GM19463 (cell line): ENCODE measurements at regions not wholly inside any gene's neighbourhood (a gene's known extent, or its start where the extent isn't known, plus 50 kb on each side); places are given as distances from the start of the nearest gene placed in this dataset.

Experiments used
- ATAC-seq: cut with Tn5 transposase; IDR thresholded peaks from one replicate; pipeline ENCODE4 v1.9.1; 2021; ENCODE audit warnings: mild to moderate bottlenecking, moderate library complexity; ENCODE audit not compliant: unreplicated experiment

- no peak for ATAC-seq
These were observed 523.8 kb upstream of the CPEB2 start for GRCh38 chr4:14478504-14478903.

DNA sequence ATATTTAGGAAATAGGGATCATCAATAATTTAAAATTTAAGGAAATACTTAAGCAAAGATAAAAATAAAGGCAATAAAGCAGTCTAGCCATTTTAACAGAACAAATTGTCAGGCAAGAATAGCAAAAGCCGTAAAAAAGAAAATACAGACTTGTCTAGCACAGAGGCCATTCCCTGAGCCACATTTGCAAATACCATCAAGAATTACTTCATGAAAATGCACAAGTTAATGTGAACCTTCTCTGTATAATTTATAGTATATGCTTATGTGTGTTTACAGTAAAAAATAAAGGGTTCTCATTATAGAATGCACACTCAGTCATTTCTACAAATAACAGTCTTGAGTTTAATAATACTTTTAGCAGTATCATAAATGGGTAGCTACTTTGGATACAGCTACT, 505.9 kb upstream of the CPEB2 start:
- ATAC-seq, result no peak

- ATAC-seq, result no peak
These were observed 505.3 kb upstream of the CPEB2 start for GRCh38 chr4:14496969-14497368.

GRCh38 chr4:14504162-14504561, 498.1 kb upstream of the CPEB2 start:
- no peak for ATAC-seq

DNA sequence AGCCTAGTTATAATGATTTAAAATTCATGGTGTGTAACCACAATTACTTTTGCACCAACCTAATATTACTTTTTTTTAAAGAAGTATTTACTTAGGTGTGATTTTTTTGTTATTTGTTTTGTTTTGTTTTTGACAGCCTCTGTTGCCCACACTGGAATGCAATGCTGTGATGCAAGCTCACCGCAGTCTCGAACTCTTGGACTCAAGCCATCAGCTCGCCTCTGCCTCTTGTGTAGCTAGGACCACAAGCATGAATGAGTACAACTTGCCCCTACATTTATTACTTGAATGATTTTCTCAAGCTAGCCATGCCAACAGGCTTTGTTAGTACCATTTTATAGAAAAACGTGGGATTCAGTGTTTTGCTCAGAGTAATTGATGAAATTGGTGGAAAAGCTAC, 488.8 kb upstream of the CPEB2 start:
- no peak for ATAC-seq

- no peak for ATAC-seq
These were observed 486.7 kb upstream of the CPEB2 start for GRCh38 chr4:14515556-14515955.

- no peak for ATAC-seq
These were observed 484.1 kb upstream of the CPEB2 start for GRCh38 chr4:14518136-14518535.

DNA sequence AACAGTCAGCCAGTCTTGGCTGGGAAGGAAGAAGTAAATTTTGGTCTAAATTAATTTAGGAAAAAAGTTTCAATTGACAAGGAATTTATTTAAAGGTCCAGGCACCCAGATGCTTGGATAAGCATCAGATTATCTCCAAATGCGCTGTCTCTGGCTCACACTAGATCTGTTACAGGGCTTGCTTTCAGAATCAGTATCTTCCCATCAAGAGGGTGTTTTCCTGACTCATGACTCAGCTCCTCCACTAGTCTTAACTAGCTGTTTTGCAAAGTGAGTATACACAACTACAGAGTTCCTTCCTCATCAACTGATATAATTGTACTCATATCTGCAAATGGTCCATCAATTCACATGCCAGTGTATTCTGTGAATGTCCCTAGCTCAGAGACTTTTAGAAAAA, 482.1 kb upstream of the CPEB2 start:
- no peak for ATAC-seq

DNA sequence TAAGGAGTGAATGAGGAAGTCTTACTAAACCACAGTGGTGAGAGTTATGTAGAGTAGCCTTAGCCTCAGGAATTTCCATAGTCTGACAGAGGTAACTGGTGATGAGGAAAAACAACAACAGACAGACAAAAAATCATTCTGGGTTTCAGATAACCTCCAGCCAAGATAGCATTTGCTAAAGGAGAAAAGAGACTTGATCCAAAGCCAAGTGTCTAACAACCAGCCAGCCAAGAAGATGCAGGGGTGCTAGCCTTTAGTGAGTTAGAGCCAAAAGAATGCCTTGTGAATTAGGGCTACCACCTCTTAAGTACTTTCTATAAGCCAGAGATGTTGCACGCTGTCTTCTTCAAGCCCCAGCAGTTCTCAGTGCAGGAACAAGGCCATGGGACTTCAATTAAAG, 478.0 kb upstream of the CPEB2 start:
- no peak for ATAC-seq

GRCh38 chr4:14528918-14529317, 473.4 kb upstream of the CPEB2 start:
- no peak for ATAC-seq

DNA sequence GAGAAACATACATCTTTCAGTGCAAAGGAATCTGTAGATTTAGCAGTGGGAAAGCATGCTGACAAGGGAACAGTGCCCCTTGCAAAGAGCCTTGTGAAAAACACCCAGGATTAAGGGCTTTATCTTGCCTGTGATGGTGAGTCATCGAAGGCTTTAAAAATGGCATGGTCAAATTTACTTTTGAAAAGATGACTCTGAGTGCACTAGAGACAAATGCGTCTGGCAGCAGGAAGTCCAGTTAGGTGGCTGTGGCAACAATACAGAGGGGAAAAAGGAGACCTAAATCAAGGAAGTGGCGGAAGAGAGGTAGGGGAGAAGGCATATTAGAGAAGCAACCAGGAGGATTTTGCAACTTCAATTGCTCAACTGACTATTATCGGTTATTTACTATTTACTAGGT, 472.6 kb upstream of the CPEB2 start:
- no peak for ATAC-seq

DNA sequence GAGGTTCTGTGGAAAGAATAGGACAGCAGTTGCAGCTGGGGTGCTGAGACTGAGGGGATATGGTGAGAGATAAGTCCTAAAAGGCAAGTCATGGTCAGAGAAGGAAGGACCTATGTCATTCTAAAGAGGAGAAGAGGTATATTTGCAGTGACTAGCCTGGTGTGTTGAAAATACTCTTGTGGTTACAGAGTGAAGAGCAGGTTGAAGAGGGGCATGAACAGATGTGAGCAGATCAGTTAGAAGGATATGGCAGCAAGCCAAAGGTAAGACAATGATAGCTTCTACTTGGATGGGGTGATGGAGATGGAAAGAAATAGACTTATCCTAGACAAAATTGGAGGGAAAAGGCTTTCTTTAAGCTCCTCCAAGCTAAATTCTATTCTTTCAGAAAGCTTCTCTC, 469.8 kb upstream of the CPEB2 start:
- ATAC-seq, result no peak

- ATAC-seq, result no peak
These were observed 463.0 kb upstream of the CPEB2 start for GRCh38 chr4:14539246-14539645.

DNA sequence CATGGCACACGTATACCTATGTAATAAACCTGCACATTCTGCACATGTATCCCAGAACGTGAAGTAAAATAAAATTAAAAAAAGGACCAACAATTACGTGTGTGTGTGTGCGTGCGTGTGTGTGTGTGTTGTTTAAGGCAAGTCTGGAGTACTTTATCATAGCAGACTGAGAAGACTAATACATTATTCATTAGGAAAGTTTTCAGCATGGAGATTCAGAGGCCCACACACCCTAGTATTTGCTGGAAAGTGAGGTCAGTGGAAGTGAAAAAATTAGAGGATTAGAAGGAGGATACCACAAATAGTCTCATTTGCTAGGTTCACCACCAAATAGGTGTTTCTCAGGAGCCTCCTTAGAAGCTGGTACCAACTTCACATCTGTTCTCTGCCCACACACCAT, 457.1 kb upstream of the CPEB2 start:
- no peak for ATAC-seq

GRCh38 chr4:14545807-14546206, 456.5 kb upstream of the CPEB2 start:
- ATAC-seq, result no peak

- ATAC-seq, result no peak
These were observed 450.2 kb upstream of the CPEB2 start for GRCh38 chr4:14552119-14552518.

GRCh38 chr4:14559646-14560045, 442.6 kb upstream of the CPEB2 start:
- ATAC-seq, result no peak

DNA sequence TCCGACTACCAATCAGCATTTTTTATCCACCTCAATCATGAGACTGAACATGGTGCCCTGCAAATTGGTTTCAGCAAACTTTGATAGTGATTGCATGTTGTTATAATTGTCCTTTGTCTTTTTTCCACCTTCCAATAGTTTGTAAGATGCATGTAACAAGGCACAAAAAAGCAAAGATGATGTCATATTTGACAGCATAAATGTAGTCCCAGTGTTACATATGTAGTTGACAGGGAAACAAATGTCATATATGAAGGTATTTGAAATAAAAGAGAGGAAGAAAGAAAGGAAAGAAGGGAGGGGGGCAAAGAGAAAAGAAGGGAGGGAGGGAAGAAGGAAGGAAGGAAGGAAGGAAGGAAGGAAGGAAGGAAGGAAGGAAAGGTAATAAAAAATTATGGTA, 441.7 kb upstream of the CPEB2 start:
- ATAC-seq, result no peak

DNA sequence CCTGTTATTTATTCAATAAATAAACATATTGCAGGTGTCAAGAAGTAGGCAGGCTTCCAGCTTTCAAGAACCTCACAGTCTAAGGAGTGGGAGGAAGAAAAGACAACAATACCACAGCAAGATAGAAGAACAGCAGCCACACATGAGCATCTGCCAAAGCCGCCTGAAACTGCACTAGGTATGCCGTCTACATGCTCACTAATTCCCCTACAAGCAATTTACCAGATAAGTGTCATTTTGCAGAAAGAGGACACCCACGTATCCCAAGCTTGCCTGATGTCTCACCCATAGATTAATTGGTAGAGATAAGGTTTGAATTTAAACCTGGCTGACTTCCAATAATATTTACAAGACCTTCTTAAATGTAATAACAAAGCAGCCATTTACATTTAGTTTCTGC, 439.4 kb upstream of the CPEB2 start:
- ATAC-seq, result no peak

GRCh38 chr4:14564281-14564680, 438.0 kb upstream of the CPEB2 start:
- ATAC-seq, result no peak

DNA sequence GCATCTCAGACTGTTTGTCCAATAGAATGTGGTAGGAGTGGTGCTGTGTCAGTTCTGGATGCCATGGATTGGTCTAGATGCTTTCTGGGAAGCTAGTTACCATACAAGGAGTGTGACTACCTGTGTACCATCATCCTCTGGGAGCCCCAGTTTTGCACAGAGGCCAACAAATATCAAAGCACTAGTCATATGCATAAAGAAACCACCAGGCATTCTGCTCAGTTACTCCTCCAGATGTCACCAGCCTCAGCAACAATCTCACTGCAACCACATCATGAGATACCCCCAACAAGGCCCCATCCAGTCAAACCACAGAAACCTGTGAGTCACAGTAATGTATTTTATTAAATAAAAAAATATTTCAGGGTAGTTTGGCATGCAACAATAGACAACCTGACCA, 435.8 kb upstream of the CPEB2 start:
- ATAC-seq, result no peak

DNA sequence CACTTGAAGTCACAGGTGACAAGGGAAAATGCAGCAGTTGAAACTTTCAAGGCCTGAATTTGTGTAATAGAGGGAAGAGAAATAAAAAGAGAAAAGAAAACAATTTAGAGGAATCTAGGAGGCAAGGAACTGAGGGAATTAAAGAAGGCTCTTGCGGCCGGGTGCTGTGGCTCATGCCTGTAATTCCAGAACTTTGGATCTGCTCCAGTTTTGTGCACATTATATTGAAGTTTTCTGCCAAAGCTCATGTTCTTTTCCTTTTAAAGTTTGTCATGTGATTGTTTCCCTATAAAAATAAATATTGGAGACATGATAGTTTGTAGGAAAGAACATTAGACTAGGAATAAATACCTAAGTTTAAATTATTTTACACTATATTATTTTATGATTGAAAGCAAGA, 433.9 kb upstream of the CPEB2 start:
- ATAC-seq, result no peak

DNA sequence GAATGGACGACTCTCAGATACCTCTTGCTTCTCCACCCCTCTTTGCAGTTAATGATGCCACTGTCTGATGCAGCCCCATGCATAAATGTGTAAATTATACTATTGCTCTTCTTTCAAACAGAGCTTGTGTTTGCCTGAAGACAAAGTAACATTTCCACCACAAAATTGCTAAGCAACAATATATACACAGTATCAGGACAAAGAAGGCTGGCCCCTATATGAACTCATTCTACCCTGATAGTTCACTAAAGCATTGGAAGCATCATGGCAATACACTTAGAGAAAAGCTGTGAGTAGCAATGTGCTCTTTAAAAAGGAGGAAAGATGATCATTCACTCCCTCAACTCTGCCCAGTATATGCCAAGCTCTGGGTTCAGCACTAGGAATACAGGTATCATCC, 427.0 kb upstream of the CPEB2 start:
- no peak for ATAC-seq

DNA sequence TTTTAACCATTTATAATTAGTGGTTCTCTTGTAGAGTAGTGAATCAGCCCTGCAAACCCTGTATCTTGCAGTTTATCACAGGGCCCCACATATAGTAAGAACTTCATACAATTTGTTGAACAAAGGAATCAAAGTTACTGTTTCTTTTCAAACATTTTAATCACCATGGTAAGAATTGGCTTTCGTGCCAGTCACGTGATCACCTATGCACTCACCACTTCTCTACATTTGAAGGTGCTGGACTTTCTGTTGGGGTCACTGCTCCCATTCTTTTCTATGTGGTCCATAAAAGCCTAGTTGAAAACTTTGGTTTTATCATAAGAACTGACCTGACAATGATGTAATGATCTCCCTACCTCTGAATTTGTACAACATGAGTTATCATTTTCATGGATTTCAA, 426.4 kb upstream of the CPEB2 start:
- no peak for ATAC-seq
